Prostate gland (tissue), 2 donors: ENCODE measurements at regions not wholly inside any gene's neighbourhood (a gene's known extent, or its start where the extent isn't known, plus 50 kb on each side); places are given as distances from the start of the nearest gene placed in this dataset.

Experiments
- CTCF ChIP-seq, 4 experiments: fragments of 200-600 bp in 2 of 4; fragments of 450-650 bp in 2 of 4; sonication (generic) in 2 of 4; IDR thresholded peaks; 1 replicate in 3 of 4; 2 replicates in 1 of 4; pipeline ENCODE4 v1.5.1; 2016 to 2019; ENCODE audit warnings: antibody characterized with exemption in 4 of 4, mild to moderate bottlenecking in 2 of 4, moderate library complexity in 2 of 4
- POLR2A ChIP-seq: fragments of 450-650 bp; IDR thresholded peaks from one replicate; pipeline ENCODE4 v1.6.1; 2016; ENCODE audit warnings: antibody characterized with exemption, mild to moderate bottlenecking

- TF ChIP-seq POLR2A (no peak), CTCF (IDR thresholded peaks at IDR 0.05) (no peak)
These were observed 131.9 kb upstream of the NT5C1B start for GRCh38 chr2:18721038-18721922.
